H4 (cell line): ENCODE measurements at regions not wholly inside any gene's neighbourhood (a gene's known extent, or its start where the extent isn't known, plus 50 kb on each side); places are given as distances from the start of the nearest gene placed in this dataset.

Source experiments
- DNase-seq: peaks from one replicate; pipeline ENCODE4 v3.0.0-alpha.2; 2015; ENCODE audit warnings: low spot score

- DNase-seq, result no peak
These were observed 1066.0 kb upstream of the ADGRL4 start for GRCh38 chr1:80072563-80072962.

GRCh38 chr1:80066060-80066459 is 1059.5 kb upstream of the ADGRL4 start:
- DNase-seq, result no peak

- DNase-seq, result no peak
These were observed 1058.0 kb upstream of the ADGRL4 start for GRCh38 chr1:80064524-80064923.

GRCh38 chr1:80059940-80060339 is 1053.4 kb upstream of the ADGRL4 start:
- no peak for DNase-seq

DNA sequence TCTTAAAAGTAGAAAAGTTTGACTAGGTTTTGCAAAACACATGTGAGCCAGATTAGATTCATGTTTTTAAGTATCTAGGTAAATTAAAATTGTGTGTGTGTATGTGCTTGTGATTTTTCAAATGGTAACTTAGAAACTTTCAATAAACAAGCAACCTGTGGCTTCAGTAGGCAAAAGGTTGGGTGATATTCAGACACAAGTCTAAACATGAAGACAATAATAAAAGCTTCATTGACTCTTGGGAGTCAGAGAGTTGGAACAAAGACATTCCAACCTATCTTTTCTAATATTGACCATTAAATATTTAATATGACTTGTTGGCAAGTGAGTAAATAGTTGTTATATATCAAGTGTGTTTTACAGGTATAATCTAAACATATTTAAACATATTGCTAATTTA is 1049.6 kb upstream of the ADGRL4 start:
- no peak for DNase-seq

DNA sequence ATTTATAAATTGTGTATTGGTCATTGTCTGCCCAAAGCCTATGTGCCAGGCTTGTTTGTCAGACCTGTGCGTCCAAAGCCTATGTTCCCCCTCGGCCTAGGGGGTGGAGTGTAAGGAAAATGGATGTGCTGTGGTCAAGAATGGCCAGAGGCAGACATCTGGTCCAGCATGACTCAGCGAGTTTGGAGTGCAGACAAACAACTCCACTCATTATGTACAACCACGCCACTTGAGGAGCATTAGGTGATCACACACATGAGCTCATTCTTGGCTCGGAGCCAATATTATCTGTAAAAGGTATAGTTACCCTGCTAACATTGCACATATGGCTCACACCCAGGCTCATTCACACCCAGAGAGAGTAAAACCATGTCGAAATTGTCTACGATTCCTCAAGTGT is 1047.6 kb upstream of the ADGRL4 start:
- DNase-seq, result peak; percentile 96

DNA sequence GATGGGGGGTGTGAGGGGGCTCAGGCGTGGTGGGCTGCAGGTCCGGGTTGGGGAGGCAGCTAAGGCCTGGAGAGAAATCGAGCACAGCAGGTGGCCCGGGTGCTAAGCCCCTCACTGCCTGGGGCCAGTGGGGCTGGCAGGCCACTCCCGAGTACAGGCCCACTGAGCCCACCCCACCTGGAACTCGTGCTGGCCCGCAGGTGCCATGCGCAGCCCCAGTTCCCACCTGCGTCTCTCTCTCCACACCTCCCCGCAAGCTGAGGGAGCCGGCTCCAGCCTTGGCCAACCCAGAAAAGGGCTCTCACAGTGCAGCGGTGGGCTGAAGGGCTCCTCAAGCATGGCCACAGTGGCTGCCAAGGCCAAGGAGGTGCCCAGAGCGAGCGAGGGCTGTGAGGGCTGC is 1047.1 kb upstream of the ADGRL4 start:
- DNase-seq, result no peak

- no peak for DNase-seq
These were observed 1044.0 kb upstream of the ADGRL4 start for GRCh38 chr1:80050523-80050922.

- no peak for DNase-seq
These were observed 1043.6 kb upstream of the ADGRL4 start for GRCh38 chr1:80050085-80050484.

GRCh38 chr1:80048716-80049115 is 1042.2 kb upstream of the ADGRL4 start:
- no peak for DNase-seq

- DNase-seq, result no peak
These were observed 1041.3 kb upstream of the ADGRL4 start for GRCh38 chr1:80047791-80048190.

DNA sequence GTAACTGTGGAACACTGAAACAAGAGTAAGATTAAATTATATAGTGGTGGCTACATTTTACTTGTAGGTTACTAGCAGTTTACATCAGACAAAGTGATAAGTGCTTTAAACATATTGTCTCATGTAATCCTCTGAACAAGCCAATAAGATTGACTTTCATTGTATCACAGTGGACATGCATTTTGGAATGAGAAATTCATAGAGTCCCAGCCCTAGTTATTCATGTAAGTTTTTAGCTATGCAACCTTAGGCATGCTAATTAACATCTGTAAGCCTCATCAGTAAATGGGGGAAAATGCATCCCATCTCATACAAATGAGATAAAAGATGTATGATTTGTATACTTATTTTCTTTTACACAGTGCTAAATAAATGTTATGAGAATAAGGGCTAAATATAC is 1038.1 kb upstream of the ADGRL4 start:
- DNase-seq, result no peak

DNA sequence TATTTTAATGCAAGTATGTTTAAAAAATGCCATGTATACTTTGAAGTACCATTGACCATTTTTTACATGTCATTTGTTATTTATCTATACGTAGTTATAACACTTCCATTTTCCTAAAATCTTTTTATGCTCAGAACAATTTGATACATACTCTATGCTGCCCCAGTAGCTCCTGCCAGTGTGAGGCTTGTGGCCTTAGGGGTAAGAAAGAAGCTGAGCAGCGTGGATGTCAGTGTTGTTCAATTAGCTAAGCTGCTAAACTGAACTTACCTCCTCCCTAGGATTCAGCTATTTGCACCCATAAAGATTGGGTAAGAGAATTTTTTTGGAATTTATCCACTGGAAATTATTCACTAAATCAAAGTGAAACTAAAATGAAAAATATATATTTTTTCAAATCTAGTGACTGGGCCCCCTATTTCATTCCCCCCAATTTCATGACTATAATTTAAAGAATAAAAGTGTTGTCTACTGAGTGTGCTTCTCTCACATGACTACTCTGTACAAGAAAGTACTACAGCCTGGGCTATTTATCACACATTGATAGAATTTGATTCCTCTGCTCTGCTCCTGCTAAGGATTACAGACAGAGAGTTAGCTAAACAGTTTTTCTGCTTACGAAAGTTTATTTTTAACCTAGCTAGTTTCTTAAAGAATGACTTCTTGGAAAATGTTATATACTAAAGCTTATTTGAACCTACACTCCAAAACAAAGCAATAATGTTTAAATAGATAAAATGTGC is 1030.3 kb upstream of the ADGRL4 start:
- DNase-seq, result no peak

GRCh38 chr1:80023358-80023757 is 1016.8 kb upstream of the ADGRL4 start:
- DNase-seq, result no peak

DNA sequence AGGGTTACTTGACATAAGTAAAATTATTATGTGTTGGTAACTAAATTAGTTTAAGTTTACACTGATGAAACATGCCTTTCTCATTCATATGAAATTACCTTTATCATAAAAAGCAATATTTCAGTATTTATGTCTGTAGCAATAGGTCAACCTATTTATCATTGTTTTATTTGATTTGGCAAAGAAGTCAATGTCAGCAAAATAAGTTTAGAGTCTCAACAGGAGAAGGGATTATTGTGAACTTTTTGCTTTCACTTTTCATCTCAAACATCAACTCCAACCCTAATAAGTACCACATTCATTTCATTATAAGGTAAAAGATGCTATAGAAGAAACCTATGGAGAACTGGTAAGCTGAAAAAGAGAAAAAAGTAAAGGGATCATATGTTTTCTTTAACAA is 1015.4 kb upstream of the ADGRL4 start:
- no peak for DNase-seq

DNA sequence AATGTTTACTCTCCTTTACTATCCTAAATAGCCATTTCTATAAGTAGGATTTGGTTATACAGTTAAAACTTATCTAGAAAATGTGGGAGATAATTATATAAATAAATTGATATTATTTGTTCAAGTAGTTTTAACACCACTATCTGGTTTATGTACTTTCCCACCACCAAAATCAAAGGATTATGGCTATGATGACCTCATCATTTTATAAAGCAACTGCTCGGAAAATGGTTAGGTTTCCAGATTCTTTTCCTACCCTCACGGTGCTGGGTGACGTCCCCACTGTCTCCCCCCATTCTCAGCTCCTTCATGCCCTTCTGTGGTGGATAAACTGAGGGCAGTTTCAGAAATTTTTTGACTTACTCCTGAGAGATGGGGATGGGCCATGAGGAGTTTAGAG is 1011.8 kb upstream of the ADGRL4 start:
- DNase-seq, result no peak

GRCh38 chr1:80008934-80009333 is 1002.4 kb upstream of the ADGRL4 start:
- DNase-seq, result no peak

- DNase-seq, result no peak
These were observed 996.7 kb upstream of the ADGRL4 start for GRCh38 chr1:80003250-80003649.

GRCh38 chr1:79988401-79988800 is 981.9 kb upstream of the ADGRL4 start:
- no peak for DNase-seq

DNA sequence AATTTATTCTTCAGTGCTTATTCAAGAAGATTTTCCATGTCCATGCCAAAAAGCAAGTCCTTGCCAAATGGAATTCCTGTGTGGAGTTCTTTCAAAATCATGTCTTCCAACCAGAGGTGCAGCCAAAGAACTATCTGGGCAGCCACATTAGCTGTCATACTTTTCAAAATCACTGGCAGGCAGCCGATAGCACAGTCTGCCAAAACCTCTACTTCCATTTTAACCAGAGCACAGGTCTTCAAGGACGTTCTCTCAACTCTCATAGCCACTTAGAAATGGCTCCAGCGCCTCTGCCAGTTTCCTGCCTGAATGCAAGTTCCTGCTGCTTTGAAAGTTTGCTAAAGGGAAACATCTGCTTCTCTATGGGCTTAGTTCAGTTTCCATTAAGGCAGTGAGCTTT is 975.7 kb upstream of the ADGRL4 start:
- no peak for DNase-seq

GRCh38 chr1:79981481-79981880 is 975.0 kb upstream of the ADGRL4 start:
- DNase-seq, result no peak

DNA sequence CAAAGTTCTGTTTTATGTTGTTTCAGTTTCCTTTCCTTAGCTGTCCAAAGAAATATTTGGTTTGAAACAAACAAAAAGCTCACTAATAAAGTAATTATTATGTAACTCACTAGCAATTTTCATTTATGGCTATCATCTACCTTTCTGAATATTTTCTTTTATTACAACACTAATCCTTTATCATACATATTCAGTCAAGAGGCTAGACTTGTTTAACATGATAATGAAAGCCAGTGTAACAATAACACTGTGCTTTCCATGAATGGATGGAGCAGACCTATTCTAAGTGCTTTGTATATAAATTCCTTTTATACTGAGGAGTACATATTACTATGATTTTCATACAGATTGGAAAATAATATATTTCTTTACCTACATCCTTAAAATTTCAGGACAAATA is 972.8 kb upstream of the ADGRL4 start:
- no peak for DNase-seq

GRCh38 chr1:79976287-79976686 is 969.8 kb upstream of the ADGRL4 start:
- peak; percentile 4 for DNase-seq

- no peak for DNase-seq
These were observed 968.1 kb upstream of the ADGRL4 start for GRCh38 chr1:79974659-79975058.
